Heart right ventricle (tissue), 16 donors: ENCODE measurements at regions not wholly inside any gene's neighbourhood (a gene's known extent, or its start where the extent isn't known, plus 50 kb on each side); places are given as distances from the start of the nearest gene placed in this dataset.

Source experiments
- ATAC-seq, 8 donors: fragments of 200-7000 bp; cut with Tn5 transposase; one replicate each; pipeline ENCODE4 v1.9.1; 2020; ENCODE audit warnings: mild to moderate bottlenecking in 8 of 8, moderate library complexity in 8 of 8, moderate number of reproducible peaks in 1 of 8
- DNase-seq, 2 donors: peaks; one replicate each; pipeline ENCODE4 v3.0.0-alpha.2; 2020
- H3K27ac ChIP-seq, 10 donors: fragments of 200-600 bp; sonication (generic) in 2 of 10; one replicate each; pipeline versions ENCODE4 v1.5.0 to v1.8.0; 2020 to 2022; ENCODE audit warnings: mild to moderate bottlenecking in 3 of 10
- H3K27me3 ChIP-seq, 7 donors: fragments of 200-600 bp; one replicate each; pipeline ENCODE4 v1.8.0; 2021 to 2022; ENCODE audit warnings: mild to moderate bottlenecking in 2 of 7
- H3K36me3 ChIP-seq, 9 donors: fragments of 200-600 bp; sonication (generic) in 1 of 9; one replicate each; pipeline versions ENCODE4 v1.5.0 to v1.8.0; 2020 to 2022; ENCODE audit warnings: mild to moderate bottlenecking in 2 of 9
- H3K4me1 ChIP-seq, 9 donors: fragments of 200-600 bp; sonication (generic) in 1 of 9; one replicate each; pipeline versions ENCODE4 v1.5.0 to v1.8.0; 2020 to 2022; ENCODE audit warnings: mild to moderate bottlenecking in 4 of 9
- H3K4me3 ChIP-seq, 10 donors: fragments of 200-600 bp; sonication (generic) in 2 of 10; one replicate each; pipeline versions ENCODE4 v1.5.0 to v1.8.0; 2020 to 2022; ENCODE audit warnings: mild to moderate bottlenecking in 7 of 10, moderate library complexity in 2 of 10
- H3K9me3 ChIP-seq, 11 donors: fragments of 200-600 bp in 10 of 11; sonication (generic) in 2 of 11; one replicate each; pipeline versions ENCODE4 v1.5.0 to v1.8.0; 2013 to 2022; ENCODE audit warnings: mild to moderate bottlenecking in 2 of 11, control low read depth in 1 of 11, moderate library complexity in 1 of 11
- CTCF ChIP-seq, 9 donors: fragments of 200-600 bp; sonication (generic) in 2 of 9; IDR thresholded peaks; one replicate each; pipeline versions ENCODE4 v1.5.0 to v1.8.0; 2021 to 2022; ENCODE audit warnings: antibody characterized with exemption in 9 of 9, mild to moderate bottlenecking in 5 of 9, moderate library complexity in 1 of 9
- WGBS, 2 donors: extraction: QIAGEN DNeasy Blood & Tissue Kit; methylation state at CpG; one replicate each; pipeline ENCODE4 v1.1.7; 2013; ENCODE audit warnings: inconsistent platforms in 1 of 2; 5-methylcytosine and 5-hydroxymethylcytosine counted together
- intact Hi-C, 10 donors: fragments of 100-400 bp; cut with DNase I; formaldehyde crosslinking; loops; one replicate each; pipeline versions ENCODE4 v1.11.1 to v1.14.2; 2022
- donor health status: Arrhythmogenic right ventricular cardiomyopathy.
- donor health status: ischemic (EF 13 %, LVEDD 7.1; RV severe dilation, severe dysfunction).
- donor health status: healthy with polysubstance abuse.
- donor health status: DM: no; HTN: yes; CAD: no.
- donor health status: DM: no; HTN: no; CAD: no.
- donor health status: ischemic (EF 25% LVEDD 6.9; RV normal size, moderate dysfunction).
- donor health status: ischemic (EF 25% LVEDD 5.7; RV mildly dilated, moderate dysfunction).
- donor health status: healthy.
- donor health status: DM: yes; HTN: yes; CAD: no.
- donor health status: Ischemic cardiomyopathy.
- donor health status: ischemic (EF 35%, LVEDD 5.7; RV mildly dilated, moderate dysfunction).
- donor health status: nonischemic (EF 11% LVEDD 7.7; RV severe dilation, severe dysfunction).
- donor health status: DM: yes; HTN: yes; CAD: no.
- donor health status: PGD.
- donor health status: ischemic (EF 29% LVEDD 5.4; RV normal size, mild dysfunction).
- donor health status: nonischemic (EF 23%, LVEDD 6.1; RV moderate dilation, normal function).

DNA sequence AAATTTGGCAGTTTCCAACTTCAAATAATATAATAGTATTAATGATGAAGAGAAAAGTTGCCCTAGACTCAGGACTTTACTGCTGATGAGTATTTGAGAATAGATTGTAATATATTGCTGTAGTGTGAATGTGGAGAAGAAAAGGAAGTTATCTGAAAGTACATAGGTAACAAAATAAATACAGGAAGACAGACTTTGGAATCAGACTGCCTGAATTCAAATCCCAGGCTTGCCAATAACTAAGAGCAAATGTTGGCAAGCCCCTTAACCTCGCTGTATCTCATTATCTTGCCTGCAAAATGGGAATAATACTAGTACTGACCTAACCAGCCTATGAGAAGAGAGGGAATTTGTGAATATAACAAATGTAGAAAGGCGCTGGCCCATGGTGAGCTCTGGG lies 765.2 kb upstream of the ID2 start:
- 97% methylated on average over 2 of the region's 2 CpGs for WGBS, 2 donors
- H3K9me3 ChIP-seq = no peaks in the 10 kb centered on the region
- DNase-seq (no peak), ATAC-seq (no peak)
- TF ChIP-seq CTCF (IDR thresholded peaks at IDR 0.05) = no peak
- intact Hi-C loops = no loop called here
- H3K27ac ChIP-seq = no peak overlapping the region
- H3K27me3 ChIP-seq = no peaks in the 10 kb centered on the region
- no peaks in the 10 kb centered on the region for H3K36me3 ChIP-seq
- no peaks in the 10 kb centered on the region for H3K4me1 ChIP-seq
- H3K4me3 ChIP-seq = no peak overlapping the region

- DNase-seq = no peak
- intact Hi-C loops = no loop called here
- H3K4me1 ChIP-seq = no peaks in the 10 kb centered on the region
- no peaks in the 10 kb centered on the region for H3K36me3 ChIP-seq
- 94 to 96% methylated on average over 8 of the region's 8 CpGs for WGBS, 2 donors
- no peak for TF ChIP-seq CTCF (IDR thresholded peaks at IDR 0.05)
- H3K27me3 ChIP-seq = no peaks in the 10 kb centered on the region
- no peak for ATAC-seq
- peaks cover 0 to 17% (median 0%) of the 10 kb centered on the region in 11 donors for H3K9me3 ChIP-seq
- H3K27ac ChIP-seq = no peak overlapping the region
- H3K4me3 ChIP-seq = no peak overlapping the region
These were observed 762.3 kb upstream of the ID2 start for GRCh38 chr2:7919510-7919909.

GRCh38 chr2:7924023-7924762 lies 757.7 kb upstream of the ID2 start:
- H3K9me3 ChIP-seq = peaks cover 0 to 17% (median 0%) of the 10 kb centered on the region in 11 donors
- H3K36me3 ChIP-seq = no peaks in the 10 kb centered on the region
- no peaks in the 10 kb centered on the region for H3K27me3 ChIP-seq
- DNase-seq (no peak), ATAC-seq (no peak)
- intact Hi-C loops = no loop called here
- no peak for TF ChIP-seq CTCF (IDR thresholded peaks at IDR 0.05)
- 76 to 77% methylated on average over 7 of the region's 7 CpGs for WGBS, 2 donors
- H3K4me3 ChIP-seq = no peak overlapping the region
- H3K27ac ChIP-seq = no peak overlapping the region
- no peaks in the 10 kb centered on the region for H3K4me1 ChIP-seq

DNA sequence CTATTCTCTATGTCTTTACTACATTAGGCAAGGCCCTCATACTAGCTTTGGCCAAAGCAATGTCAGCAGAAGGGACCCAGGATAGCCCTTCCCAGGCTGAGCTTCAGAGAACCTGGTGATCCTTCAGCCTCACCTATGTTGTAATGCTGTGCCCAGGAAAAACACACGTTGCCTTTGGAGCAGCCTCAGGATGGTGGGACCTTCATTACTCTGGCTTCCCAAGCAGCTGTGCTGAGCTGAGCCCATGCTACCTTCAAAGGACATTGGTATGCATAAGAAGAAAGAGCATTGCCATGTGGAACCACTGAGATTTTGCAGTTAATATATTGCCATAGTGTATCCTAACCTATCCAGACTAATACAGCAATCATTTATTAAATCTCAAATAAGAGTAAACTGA lies 756.4 kb upstream of the ID2 start:
- peaks cover 0 to 1% (median 0%) of the 10 kb centered on the region in 9 donors for H3K4me1 ChIP-seq
- DNase-seq = no peak
- no peaks in the 10 kb centered on the region for H3K27me3 ChIP-seq
- intact Hi-C loops = no loop called here
- peaks cover 0 to 17% (median 0%) of the 10 kb centered on the region in 11 donors for H3K9me3 ChIP-seq
- ATAC-seq = no peak
- no peaks in the 10 kb centered on the region for H3K36me3 ChIP-seq
- no peak for TF ChIP-seq CTCF (IDR thresholded peaks at IDR 0.05)
- no peak overlapping the region for H3K27ac ChIP-seq
- 61 to 78% methylated on average over 1 of the region's 1 CpG for WGBS, 2 donors
- no peak overlapping the region for H3K4me3 ChIP-seq
